HG03457 (cell line): ENCODE measurements at regions not wholly inside any gene's neighbourhood (a gene's known extent, or its start where the extent isn't known, plus 50 kb on each side); places are given as distances from the start of the nearest gene placed in this dataset.
"Not testable (repeated sequence)": the region's sequence is repeated elsewhere in the genome, so short reads cannot be mapped to it uniquely, and the experiment has no call there.

ENCODE experiments used
- ATAC-seq: cut with Tn5 transposase; IDR thresholded peaks from one replicate; pipeline ENCODE4 v1.9.1; 2021; ENCODE audit warnings: moderate number of reproducible peaks; ENCODE audit not compliant: unreplicated experiment

- ATAC-seq = no peak
These were observed 222.6 kb downstream of the CAAP1 start for GRCh38 chr9:26669701-26670670.

GRCh38 chr9:26667882-26668281, 224.7 kb downstream of the CAAP1 start:
- no peak for ATAC-seq

DNA sequence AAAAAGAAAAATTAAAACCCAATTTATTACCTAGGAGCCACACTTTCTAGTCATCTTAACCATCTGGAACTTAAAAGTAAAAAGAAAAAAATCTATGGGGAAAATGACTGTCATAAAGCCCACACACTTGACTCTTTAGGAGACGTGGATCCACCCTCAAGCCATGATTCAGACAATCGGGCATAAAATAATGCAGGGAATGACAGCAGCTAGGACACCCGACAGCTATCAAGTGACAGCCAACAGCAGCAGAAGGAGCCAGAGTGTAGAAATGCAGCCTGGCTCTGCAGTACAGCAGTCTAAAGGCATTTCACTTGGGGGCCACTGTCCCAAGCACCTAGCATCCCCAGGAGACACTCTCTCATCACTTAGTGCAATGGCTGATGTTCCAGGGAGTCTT, 226.9 kb downstream of the CAAP1 start:
- ATAC-seq = no peak

- ATAC-seq = not testable (repeated sequence)
These were observed 228.4 kb downstream of the CAAP1 start for GRCh38 chr9:26664087-26664773.

GRCh38 chr9:26662476-26662875, 230.1 kb downstream of the CAAP1 start:
- no peak for ATAC-seq

GRCh38 chr9:26658476-26658875, 234.1 kb downstream of the CAAP1 start:
- ATAC-seq = no peak

DNA sequence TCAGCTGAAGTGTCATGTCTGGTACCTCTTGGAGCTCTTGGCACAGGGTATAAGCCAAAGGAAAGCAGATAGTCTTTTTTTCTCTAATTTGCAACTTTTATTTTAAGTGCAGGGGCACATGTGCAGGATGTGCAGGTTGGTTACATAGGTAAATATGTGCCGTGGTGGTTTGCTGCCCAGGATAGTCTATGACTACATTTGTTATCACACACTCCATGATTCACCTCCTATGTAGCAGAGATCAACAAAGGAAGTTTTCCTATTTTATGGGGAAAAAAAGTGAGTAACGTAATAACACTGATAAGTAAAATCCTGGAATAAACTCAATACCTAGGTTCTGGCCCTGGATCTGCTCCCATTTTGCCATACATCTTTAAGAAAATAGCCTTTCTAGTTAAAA, 234.6 kb downstream of the CAAP1 start:
- ATAC-seq = no peak

DNA sequence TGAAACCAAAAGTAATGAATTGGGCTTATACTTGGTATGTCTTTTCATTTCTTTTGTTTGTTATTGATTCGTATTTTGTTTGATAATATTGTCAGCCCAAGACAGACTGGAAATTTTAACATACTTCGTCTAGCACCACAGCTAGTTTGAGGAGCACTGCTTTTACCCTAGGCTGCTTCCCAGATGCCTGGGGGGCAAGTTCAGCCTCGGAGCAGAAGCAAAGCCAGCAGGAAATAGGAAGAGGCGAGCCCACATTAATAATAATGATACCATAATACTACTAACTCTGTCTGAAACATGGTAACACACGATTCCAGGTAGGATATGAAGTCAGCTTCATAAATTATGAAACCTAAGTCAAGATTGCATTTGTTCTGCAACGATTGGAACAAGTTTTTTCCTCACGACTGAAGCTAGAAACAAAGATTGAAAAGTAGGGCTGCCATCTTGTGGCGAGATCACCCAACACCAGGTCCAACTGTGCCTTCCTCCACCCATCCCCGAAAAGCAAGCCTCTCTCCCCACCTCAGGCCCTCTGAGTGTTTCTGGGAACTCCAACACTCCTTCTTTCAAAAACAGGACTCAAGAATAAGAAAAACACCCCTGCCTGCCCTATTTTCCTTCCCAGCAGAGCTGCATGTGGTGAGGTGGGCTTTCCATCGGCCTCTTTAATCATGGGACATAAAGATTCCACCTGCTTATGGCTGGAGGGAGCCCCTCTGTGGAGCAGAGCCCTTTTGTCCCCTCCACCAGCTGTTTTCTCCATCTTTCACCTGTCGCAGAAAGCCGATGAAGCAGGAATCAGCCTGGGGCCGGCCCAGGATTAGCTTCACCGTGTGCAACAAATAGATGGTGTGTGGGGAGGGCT, 236.4 kb downstream of the CAAP1 start:
- no peak for ATAC-seq

- ATAC-seq = no peak
These were observed 237.4 kb downstream of the CAAP1 start for GRCh38 chr9:26655166-26655565.

- ATAC-seq = no peak
These were observed 242.3 kb downstream of the CAAP1 start for GRCh38 chr9:26650325-26650724.

GRCh38 chr9:26643826-26644225, 248.8 kb downstream of the CAAP1 start:
- ATAC-seq = no peak

GRCh38 chr9:26639761-26640160, 252.8 kb downstream of the CAAP1 start:
- ATAC-seq = no peak

DNA sequence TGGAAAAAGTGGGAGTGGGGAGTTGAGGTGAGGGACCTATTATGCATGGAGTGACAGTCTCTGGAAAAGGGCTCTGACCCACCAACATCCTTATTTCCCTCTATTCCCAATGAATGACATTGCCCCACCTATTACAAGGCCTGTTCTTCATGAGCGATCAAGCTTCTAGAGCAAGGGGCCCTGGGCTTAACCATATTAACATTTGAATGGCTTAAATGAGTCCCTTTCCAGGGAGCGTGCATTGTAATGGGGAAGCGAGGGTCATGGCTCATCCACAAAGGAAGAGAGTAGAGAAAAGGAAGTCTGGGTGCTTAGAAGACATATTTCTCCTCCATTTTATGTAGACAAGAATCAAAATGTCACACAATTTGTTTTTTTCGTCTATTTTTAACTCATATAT, 255.5 kb downstream of the CAAP1 start:
- ATAC-seq = no peak

DNA sequence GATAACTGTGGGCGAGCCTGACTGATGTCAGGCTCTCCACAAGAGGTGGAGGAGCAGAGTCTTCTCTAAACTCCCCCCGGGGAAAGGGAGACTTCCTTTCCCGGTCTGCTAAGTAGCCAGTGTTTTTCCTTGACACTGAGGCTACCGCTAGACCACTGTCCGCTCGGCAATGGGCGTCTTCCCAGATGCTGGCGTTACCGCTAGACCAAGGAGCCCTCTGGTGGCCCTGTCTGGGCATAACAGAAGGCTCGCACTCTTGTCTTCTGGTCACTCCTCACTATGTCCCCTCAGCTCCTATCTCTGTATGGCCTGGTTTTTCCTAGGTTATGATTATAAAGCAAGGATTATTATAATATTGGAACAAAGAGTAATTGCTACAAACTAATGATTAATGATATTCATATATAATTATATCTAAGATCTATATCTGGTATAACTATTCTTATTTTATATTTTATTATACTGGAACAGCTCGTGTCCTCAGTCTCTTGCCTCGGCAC, 278.7 kb downstream of the CAAP1 start:
- ATAC-seq = not testable (repeated sequence)

GRCh38 chr9:26612211-26612610, 280.4 kb downstream of the CAAP1 start:
- no peak for ATAC-seq

DNA sequence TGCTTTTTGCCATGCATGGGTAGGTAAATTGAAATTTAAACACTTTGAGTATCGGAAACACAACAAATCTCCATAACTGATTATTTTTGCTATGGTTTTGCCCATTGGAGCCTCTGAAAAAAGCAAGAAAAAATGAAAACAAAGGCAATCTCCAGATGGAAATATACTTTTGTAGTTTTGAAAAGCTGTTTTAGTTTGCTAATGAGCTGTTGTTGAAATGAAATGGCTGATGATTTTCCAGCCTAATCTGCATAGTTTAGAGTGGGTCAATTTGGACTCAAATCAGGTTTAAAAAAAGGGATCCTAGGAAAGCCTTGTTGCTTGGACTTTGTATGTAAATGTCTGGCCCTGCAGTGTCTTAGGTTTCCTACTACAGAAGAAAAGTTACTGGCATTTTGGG, 285.8 kb downstream of the CAAP1 start:
- no peak for ATAC-seq

GRCh38 chr9:26605367-26605766, 287.2 kb downstream of the CAAP1 start:
- ATAC-seq = no peak

DNA sequence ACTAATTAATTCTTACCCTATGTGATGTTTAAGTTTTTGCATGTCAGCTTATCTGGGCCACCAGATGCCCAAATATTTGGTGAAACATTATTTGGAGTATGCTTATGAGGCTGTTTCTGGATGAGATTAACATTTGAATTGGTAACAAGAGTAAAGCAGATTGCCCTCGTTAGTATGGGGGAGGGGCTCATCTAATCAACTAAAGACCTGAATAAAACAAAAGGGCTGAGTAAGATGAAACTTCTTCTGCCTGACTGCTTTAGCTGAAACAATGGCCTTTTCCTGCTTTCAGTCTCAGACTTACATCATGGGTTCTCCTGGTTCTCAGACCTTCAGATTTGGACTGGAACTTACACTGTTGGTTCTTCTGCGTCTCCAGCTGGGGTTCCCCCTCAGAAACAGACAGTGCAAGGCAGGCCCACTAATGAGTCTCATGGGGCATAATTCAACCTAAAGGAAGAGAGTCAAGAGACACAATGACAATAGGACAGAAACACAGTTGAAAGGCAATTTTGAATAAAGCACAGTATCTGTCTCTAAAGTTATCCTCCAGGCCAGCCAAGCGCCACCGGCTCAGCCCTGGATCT, 288.4 kb downstream of the CAAP1 start:
- no peak for ATAC-seq

- ATAC-seq = no peak
These were observed 289.0 kb downstream of the CAAP1 start for GRCh38 chr9:26603617-26604016.

- ATAC-seq = no peak
These were observed 295.0 kb downstream of the CAAP1 start for GRCh38 chr9:26597542-26598149.
